HG03139 (cell line): ENCODE measurements at regions not wholly inside any gene's neighbourhood (a gene's known extent, or its start where the extent isn't known, plus 50 kb on each side); places are given as distances from the start of the nearest gene placed in this dataset.
"Not testable (repeated sequence)": the region's sequence is repeated elsewhere in the genome, so short reads cannot be mapped to it uniquely, and the experiment has no call there.

Experiments used
- ATAC-seq: cut with Tn5 transposase; IDR thresholded peaks from one replicate; pipeline ENCODE4 v1.9.1; 2021; ENCODE audit not compliant: unreplicated experiment

DNA sequence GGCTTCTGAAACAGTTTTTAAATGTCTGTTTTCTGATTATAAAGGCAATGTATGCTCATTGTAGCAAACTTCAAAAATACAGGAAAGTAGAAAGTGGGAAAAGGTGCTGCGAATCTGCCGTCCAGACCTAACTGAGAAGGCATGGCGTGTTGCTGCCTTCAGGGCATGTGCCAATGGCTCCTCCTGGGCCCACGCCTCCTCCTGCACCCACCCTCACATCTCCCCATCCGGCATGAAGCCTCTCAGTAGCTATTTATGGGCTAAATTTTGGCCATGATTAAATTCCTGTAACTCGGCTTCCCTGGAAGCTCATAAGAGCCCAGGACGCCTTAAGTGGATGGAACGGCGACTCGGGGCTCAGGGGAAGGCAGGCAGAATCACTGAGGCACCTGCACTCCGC, 153.8 kb downstream of the LAT start:
- not testable (repeated sequence) for ATAC-seq

DNA sequence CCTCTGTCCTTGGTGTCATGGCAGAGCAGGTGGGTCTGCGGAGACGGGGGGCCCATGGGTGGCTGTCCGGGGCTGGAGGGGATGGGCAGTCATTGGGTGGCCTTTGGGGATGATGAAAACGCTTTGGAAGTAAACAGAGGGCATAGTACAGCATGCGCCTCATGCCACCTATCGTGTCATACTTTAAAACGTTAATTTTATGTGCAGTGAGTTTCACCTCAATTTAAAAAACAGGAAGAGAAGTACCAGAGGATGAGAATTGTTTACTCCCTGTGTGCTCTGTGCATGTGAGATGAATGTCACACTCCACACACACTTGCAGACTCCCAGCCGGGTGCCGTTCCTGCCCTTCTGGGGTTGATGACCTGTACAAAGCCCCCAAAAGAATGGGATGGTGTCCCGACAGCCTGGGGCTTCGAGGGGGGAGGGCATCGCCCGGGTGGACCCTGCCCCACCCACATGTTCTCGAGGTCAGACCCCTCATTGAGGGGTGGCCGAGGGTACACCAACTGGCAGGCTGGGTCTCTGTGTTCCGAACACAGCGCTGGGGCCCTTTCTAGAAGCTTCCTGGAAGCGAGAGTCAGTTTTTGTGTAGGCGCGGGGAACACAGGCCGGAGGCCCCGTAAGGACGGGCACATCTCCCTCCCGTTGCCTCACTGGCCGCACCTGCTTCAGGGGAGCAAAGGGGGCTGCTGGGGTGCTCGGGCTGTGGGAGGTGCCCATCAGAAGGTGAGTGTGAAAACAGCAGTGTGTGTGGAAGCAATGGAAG, 153.2 kb downstream of the LAT start:
- ATAC-seq, result not testable (repeated sequence)

DNA sequence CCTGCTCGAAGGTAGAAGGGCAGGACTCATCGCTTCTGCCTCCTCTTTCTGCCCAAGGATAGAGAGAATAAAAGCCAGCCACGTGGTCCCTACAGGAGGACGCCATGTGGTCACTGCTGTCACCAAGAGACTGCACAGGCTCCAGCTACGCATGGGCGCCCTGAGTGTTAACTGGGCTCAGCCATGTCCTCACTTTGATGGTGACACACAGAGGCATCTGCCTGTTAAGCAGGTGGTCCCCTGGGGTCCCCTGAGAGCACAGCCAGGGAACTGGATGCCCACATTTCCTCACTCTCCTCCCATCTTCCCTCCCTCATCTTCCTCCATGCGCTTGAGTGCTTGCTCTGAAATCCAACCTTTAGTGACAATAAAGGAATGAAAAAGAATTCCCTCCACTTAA, 152.6 kb downstream of the LAT start:
- ATAC-seq, result not testable (repeated sequence)

DNA sequence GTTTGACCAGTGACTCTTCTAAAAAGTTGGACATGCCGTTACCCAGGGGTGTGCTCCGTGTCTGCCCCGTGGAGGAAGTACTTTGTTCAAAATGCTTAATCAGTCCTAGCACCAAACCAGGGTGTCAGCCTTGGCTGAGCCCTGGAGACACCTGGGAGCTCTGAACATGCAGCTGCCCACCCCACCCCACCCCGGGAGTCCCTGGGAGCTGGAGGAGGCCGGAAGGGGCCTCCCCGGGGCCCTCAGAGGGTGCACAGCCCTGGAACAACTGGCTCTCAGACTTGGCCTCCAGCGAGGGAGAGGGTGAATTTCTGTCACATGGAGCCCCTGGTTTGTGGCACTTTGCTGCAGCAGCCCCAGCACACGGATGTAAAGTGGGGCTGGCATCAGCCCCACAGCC, 152.1 kb downstream of the LAT start:
- ATAC-seq, result not testable (repeated sequence)

DNA sequence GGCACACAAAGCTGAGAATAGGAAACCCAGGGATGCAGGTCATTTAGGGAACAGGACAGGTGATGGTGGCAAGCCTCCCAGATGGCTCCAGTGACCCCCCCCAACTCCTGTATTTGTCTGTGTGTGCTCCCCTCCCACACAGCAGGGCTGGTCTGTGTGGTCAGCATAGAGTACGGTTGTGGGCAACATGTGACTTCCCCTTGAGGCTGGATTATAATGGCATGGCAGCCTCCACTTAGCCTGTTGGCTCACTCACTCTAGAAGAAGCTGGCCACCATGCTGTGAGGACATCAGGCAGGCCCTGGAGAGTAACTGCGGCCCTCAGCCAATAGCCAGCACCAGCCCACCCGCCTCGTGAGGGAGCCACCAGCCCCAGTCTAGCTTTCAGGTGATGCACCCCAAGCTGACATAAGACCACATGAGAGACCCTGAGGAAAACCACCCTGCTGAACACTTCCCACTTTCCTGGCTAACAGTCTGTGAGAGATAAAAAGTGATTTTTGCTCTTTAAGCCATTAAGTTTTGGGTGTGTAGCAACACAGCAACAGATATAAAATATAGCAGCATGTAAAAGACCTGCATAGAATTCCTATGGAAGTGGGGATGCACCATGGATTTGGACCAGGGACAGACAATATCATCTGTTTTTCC, 151.3 kb downstream of the LAT start:
- ATAC-seq, result not testable (repeated sequence)

DNA sequence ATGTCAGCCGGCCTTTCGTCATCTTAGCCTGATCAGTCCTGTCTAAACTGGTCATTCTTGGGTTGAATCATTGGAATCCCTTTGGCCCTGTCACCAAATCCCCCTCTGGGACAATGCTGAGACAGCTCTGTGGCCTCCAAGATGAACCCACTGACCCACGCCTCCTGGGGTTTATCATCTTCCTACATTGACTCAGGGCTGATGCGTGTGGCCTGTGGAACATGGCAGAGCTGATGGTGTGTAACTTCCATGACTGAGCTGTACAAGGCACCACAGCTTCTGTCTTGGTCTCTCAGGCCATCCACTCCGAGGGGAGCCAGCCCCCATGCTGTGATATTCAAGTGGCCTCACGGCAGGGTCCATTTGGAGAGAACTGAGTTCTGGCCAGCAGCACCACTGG, 150.2 kb downstream of the LAT start:
- not testable (repeated sequence) for ATAC-seq

DNA sequence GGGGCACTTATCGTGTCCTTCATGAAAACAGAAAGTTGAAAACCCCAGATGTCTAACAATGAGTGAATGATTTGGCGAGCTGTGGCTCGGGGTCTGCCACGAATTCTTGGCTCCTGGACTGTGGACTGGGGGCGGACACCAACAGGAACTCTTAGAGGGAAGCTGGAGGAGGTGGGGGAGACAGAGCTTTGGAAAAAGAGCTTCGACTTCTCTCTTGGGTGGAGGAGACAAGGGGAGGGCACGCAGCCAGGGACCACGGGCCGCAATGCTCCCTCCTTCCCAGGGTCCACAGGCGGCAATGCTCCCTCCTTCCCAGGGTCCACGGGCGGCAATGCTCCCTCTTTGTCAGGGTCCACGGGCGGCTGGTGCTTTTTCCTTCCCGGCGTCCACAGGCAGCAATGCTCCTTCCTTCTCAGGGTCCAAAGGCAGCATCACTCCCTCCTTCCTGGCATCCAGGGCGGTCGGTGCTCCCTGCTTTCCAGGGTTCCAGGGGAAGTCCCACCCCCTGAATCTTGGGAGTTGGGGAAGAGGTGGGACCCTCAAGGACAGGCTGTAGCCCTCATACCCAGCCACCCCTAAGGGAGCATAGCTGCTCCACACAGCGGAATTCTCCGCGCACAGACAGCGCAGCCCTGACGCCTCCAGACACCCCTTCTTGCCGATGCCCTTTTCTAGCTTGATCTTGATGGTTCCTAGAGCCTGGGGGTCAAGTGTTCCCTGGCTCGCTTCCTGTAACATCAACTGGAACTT, 149.0 kb downstream of the LAT start:
- not testable (repeated sequence) for ATAC-seq

DNA sequence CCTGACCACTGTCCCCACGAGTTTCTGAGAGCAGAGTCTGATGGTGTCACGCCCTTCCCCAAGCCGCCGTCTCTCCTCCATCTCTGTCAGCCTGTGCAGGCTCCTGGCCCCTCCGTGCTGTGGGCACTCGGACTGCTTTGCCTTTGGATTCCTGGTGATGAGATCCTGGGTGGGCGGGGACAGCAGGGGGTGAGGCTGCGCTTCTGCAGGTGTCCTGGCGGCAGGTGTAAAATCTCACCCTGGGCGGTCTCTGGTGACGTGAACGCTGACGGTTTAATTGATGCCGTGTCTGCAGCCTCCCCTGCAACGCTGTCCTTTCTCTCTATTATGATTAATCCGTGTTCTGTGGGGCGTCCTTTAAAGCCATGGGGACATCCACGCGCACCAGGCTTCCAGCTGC, 148.0 kb downstream of the LAT start:
- ATAC-seq, result not testable (repeated sequence)

DNA sequence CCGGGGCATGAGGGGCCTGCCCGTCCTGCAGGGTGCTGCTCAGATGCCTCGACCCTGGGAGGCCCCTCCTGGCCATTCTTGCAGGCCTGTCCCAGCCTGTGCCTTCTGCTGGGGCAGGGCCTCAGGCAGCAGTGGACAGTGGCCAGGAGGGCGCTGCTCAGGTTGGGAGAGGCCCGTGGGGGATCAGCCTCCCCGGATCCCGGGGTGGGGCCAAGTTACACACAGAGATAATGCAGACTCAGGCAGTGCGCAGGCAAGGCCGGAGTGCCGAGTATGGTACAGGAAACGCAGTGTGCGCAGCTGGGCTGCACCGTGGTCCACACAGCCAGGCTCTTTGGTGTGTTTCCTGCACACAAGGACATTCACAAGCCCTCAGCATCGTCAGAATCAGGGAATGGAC, 147.6 kb downstream of the LAT start:
- not testable (repeated sequence) for ATAC-seq

DNA sequence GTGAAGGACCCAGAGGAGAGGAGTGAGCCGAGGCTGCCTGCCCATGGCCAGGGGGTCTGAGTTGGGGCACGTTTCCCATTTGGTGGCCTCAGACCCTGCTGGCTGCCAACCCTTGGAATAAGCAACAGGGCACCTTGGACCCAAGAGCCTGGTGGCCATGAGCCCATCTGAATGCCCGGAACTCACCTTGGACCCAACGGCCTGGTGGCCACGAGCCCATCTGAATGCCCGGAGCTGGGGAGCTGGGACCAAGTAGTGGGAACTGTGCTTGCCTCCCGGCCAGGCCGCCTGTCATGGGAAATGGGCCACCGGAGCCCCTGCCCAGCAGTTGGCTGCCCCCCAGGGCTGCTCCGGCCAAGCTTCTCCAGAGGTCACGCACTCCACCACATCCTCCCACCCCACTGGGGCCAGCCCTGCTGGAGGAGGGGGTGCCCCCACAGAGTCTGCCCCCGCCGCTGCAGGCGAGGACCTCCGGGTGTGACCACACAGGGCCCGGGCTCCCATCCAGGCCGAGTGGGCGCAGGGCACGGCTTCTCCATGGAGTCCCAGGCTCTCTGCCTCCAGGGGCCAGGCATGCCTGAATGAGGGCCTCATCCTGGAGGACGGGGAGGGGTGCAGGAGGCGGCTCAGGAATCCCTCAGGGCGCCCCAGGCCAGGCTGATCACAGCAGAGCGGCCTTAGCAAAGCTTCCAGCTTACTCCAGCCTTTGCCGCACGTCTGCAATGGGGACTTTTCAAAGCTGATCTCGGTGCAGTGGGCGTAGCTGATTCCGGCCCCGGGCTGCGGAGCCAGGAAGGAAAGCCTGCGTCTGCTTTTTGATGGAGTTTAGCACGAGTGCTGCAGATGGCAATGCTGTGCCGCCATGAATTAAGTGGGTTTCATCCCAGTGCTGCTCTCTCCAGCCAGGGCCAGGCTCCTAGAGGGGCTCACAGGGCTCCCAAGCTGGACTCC, 146.3 kb downstream of the LAT start:
- not testable (repeated sequence) for ATAC-seq

DNA sequence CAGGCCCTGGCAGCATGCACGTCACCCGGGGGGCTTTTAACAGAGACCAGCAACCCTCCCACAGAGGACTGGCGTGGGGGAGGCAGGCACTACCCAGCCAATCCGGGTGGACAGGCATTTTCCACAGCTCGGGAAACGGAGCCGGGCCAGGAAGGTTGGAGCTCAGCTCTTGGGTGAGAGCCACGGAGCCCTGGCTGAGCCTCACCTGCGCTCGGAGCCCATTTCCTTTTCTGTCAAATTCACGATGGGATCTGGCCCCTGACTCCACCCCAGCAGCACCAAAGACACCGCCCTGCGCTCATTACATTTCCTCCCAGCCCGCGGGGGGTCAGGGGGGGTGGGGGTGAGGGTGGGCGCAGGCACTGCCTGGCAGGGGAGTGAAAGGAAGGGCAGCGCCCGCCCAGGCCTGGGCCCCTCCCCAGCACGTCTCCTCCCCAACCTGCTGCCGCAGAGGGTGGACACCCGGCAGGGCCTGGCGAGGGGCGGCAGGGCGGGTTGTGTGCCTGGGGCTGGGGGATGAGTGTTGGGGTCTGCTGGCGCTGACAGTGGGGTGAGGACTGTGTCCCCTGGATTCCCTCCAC, 145.4 kb downstream of the LAT start:
- not testable (repeated sequence) for ATAC-seq

DNA sequence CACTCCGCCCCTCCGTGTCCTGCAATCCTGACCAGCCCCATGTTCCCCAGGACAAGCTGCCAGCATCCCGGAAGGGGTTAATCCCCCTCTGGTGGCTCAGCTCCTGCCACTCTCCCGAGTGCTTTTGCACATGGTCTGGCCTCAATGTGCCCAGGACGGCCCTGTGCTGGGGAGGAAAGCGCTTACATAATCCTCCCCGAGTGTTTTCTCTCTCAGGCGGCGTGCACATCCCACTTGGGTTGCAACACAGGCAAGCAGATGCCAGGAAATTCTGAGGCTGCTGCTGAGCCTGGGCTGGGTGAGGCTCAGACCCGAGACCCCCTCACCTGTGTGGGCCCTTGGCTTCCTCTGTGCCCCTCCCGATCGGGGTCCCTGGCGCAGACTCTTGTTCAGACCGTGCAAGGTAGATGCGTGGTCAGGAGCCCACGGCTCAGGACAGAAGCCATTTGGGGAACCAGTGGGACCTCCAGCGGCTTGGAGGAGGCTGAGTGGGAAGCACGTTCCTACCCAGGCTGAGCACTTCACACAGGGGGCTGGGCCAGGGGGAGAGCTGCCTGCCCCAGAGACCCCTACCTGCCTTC, 144.7 kb downstream of the LAT start:
- not testable (repeated sequence) for ATAC-seq

DNA sequence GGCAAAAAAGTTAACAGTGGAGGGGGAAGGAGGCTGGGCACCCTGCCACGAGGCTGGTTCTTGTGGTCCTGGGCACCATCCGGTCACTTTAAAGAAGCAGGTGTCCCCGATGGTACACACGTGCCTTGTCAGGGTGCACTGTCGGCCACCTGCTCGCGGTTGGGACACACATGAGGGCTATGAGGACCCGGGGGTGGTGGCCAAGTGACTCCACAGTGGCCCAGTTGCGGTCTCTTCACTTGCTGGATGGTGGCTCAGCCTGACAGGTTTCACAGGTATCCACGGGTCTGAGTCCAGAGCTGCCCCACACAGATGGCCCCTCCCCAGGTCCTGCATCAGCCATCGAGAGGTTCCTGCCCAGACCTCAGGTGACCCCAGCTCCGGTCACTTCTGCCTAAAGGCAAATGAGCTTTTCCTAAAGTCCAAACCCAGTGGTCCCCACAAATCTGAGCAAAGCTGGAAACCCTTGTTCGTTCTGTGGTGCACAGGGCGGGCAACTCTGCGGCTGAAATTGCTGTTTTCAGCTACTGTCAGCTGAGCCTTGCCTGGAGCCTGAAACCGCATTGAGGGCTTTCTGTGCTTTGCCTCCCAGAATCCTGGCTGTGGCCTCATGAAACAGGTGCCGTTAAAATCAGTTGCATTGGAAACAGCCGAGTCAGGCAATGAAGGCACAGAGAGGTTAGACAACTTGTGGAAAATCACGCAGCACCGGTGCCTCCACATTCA, 144.0 kb downstream of the LAT start:
- ATAC-seq, result not testable (repeated sequence)

DNA sequence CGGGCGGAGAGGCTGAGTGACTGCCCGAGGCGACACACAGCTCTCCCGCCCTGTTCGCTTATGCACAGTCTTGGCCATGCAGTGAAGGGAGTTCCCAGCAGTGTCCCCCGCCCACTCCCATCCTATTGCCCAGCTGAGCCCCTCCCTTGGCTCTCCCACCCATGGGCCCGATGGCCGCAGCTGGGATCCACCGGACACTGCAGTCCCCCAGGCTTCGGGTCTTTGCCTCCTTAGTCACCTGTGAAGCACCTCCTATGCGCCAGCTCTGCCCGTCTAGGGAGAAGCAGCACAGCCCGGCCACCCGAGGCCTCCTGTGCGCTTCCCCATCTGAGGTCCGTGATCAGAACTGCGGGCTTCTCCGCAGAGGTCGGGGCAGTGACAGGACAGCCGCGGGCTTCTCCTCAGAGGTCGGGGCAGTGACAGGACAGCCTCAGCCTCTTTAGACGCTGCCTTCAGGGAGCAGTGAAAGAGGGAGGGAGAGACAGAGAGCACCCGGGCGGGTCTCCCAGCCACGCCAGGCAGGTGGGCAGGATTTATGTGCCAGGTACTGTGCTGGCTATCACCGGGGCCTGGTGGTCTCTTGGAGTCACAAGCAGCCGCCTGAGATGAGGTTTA, 143.1 kb downstream of the LAT start:
- not testable (repeated sequence) for ATAC-seq

DNA sequence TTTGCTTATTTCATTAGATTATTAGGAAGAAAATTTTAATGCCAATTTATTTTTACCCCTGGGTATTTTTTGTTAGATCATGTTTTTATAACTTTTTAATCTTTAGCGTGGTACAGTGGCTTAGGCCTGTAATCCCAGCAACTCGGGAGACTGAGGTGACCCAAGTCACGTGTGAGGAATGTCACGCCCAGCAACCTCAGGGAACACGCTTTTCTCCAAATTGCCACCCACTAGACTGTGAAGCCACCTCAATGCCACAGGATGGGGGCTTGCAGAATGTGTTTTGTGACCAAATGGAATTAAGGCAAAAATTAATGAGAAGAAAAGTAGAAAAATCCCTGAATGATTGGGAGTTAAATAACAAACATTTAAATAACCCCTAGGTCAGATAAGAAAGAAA, 141.8 kb downstream of the LAT start:
- no peak for ATAC-seq

DNA sequence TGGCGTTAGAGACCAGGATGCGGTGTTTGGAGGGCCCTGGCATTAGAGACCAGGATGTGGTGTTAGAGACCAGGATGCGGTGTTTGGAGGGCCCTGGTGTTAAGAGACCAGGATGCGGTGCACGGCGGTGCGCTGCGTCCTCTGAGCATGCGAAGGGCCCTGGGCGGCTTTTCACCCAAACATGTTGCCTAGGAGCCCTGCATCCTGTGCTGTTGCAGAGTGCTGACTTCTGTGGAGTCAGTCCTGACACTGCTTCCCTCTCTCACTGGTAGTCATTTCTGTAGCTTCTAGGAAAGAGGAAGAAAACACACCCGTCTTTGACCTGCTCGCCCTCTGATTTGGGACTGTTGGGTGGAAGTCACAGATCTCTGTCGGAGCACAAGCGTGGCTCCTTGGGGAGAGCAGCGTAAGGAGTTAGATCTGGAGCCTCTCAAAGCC, 141.2 kb downstream of the LAT start:
- no peak for ATAC-seq

DNA sequence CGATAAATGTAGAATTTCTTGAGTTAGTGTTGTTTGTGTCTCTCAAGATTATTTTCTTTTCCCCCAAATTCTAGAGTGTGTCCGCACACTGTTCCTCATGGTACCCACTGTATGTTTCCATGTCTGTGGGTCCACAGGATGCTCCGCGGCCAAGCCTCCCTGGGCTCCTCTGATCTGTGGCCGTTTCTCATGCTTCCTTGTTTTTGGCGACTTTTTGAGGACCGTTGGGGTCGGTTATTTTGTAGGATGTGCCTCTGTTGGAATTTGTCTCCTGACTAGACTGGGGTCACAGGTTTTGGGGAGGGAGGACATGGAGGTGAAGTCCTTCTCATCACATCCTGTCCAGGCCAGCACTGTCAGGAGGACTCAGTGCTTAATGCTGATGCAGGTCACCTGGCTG, 140.0 kb downstream of the LAT start:
- no peak for ATAC-seq

DNA sequence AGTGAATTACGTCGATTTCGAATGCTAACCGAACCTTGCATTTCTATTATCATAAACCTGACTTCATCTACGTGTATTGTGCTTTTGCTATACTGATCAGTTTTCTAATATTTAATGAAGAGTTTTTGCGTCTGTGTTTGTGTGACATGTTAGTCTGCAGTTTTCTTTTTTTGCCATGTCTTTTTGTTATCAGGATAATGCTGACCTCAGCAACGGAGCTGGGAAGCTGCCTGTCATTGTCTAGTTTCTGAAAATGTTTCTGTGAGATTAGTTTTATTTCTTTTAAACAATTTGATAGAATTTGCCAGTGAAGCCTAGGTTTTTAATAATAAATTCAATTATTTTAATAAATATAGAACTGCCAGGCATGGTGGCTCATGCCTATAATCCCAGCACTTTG, 139.3 kb downstream of the LAT start:
- not testable (repeated sequence) for ATAC-seq

DNA sequence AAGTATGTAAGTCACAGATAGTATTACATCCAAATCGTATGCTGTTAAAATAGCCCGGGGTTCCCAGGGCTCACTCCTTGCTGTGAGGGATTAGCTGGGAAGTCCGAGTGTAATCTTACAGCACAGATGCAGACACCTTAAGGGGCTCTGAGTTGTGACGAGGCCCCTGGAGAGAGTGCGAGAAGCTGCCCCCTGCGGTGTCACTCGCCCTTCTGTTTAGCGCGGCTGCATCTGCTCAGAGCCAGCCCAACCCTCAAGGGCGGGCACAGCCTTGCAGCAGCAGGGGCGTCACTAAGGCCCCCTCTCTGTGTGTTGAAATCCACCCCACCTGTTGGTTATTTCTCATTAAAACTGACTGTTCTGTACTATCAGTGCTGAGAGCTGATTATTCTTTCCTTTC, 135.8 kb downstream of the LAT start:
- ATAC-seq, result not testable (repeated sequence)
